Gastrocnemius medialis (tissue), 4 donors: ENCODE measurements at regions not wholly inside any gene's neighbourhood (a gene's known extent, or its start where the extent isn't known, plus 50 kb on each side); places are given as distances from the start of the nearest gene placed in this dataset.

Source experiments
- CTCF ChIP-seq, 5 experiments: fragments of 450-650 bp in 3 of 5; fragments of 200-600 bp in 2 of 5; sonication (generic) in 2 of 5; IDR thresholded peaks in 4 of 5; conservative IDR thresholded peaks in 1 of 5; 1 replicate in 4 of 5; 2 replicates in 1 of 5; pipeline ENCODE4 v1.5.1; 2016 to 2019; ENCODE audit warnings: antibody characterized with exemption in 5 of 5, mild to moderate bottlenecking in 3 of 5, moderate library complexity in 3 of 5
- POLR2A ChIP-seq, 2 donors: fragments of 450-650 bp; IDR thresholded peaks; one replicate each; pipeline ENCODE4 v1.6.1; 2017; ENCODE audit warnings: antibody characterized with exemption in 2 of 2, mild to moderate bottlenecking in 2 of 2, moderate library complexity in 2 of 2

GRCh38 chr12:34204830-34205285, 182.6 kb downstream of the ALG10 start:
- no peak for TF ChIP-seq CTCF (IDR thresholded peaks at IDR 0.05 in 4 of 5, conservative IDR thresholded peaks at IDR 0.05 in 1 of 5)
- no peak for TF ChIP-seq POLR2A (IDR thresholded peaks at IDR 0.05)
